BJ (cell line): ENCODE measurements at regions not wholly inside any gene's neighbourhood (a gene's known extent, or its start where the extent isn't known, plus 50 kb on each side); places are given as distances from the start of the nearest gene placed in this dataset.

Experiments used
- CTCF ChIA-PET: fragments of 350-600 bp; formaldehyde crosslinking; extraction: SDS; loops from one replicate; lab custom pipeline; 2021; ENCODE audit warnings: antibody characterized with exemption, inconsistent platforms; lab: Yijun Ruan, JAX
- POLR2A ChIA-PET: fragments of 300-600 bp; sonication (Branson Sonifier 250); formaldehyde crosslinking; extraction: SDS; loops from one replicate; lab custom pipeline; 2021; ENCODE audit warnings: antibody characterized with exemption; lab: Charles Lee
- DNase-seq: peaks from one replicate; pipeline ENCODE4 v3.0.0-alpha.2; 2011; ENCODE audit warnings: low read depth
- H3K27me3 ChIP-seq: 2 replicates; pipeline ENCODE4 v1.6.0; 2011; ENCODE audit warnings: low read length; ENCODE audit not compliant: control insufficient read depth, insufficient read depth
- H3K36me3 ChIP-seq: 2 replicates; pipeline ENCODE4 v1.5.1; 2011; ENCODE audit warnings: low read length; ENCODE audit not compliant: control insufficient read depth, insufficient read depth
- H3K4me3 ChIP-seq: 2 replicates; pipeline ENCODE4 v1.5.1; 2011; ENCODE audit warnings: low read depth, mild to moderate bottlenecking, control low read depth, low read length
- TF ChIP-seq, protein P1 (sequence below): IDR thresholded peaks from 2 replicates; pipeline ENCODE4 v1.5.1; 2011; ENCODE audit warnings: low read depth, mild to moderate bottlenecking, control low read depth, inconsistent platforms, low read length, moderate library complexity; ENCODE audit not compliant: insufficient read depth

- no peak for DNase-seq
- H3K27me3 ChIP-seq = no peaks in the 10 kb centered on the region
- H3K36me3 ChIP-seq = no peaks in the 10 kb centered on the region
- ChIA-PET POLR2A (no interaction called here), CTCF (no interaction called here)
- TF ChIP-seq, protein P1, sequence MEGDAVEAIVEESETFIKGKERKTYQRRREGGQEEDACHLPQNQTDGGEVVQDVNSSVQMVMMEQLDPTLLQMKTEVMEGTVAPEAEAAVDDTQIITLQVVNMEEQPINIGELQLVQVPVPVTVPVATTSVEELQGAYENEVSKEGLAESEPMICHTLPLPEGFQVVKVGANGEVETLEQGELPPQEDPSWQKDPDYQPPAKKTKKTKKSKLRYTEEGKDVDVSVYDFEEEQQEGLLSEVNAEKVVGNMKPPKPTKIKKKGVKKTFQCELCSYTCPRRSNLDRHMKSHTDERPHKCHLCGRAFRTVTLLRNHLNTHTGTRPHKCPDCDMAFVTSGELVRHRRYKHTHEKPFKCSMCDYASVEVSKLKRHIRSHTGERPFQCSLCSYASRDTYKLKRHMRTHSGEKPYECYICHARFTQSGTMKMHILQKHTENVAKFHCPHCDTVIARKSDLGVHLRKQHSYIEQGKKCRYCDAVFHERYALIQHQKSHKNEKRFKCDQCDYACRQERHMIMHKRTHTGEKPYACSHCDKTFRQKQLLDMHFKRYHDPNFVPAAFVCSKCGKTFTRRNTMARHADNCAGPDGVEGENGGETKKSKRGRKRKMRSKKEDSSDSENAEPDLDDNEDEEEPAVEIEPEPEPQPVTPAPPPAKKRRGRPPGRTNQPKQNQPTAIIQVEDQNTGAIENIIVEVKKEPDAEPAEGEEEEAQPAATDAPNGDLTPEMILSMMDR = no peak
- H3K4me3 ChIP-seq = no peak overlapping the region
These were observed 394.1 kb upstream of the NECTIN3 start for GRCh38 chr3:110677506-110677905.

- no peak for DNase-seq
- no peaks in the 10 kb centered on the region for H3K27me3 ChIP-seq
- no peaks in the 10 kb centered on the region for H3K36me3 ChIP-seq
- POLR2A ChIA-PET = no interaction called here
- CTCF ChIA-PET = no interaction called here
- no peak overlapping the region for H3K4me3 ChIP-seq
- TF ChIP-seq, protein P1 = no peak
These were observed 392.3 kb upstream of the NECTIN3 start for GRCh38 chr3:110679285-110679684.

DNA sequence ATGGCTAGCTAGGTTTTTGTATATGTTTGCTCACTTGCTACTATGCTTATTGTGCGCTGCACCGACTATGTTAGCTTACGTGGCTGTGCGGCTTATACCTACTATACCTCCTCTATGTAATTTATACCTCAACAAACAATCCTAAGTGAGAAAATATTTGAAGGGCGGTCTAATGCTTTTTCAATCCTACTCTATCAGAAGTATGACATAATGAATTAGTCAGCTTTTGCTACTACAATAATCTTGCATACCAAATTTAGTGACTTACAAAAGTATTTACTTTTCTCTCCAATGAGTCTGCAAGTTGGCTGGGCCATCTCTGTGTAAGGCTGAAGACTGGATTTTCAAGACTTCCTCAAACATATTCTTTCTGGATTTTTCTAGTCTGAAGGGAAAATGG, 391.2 kb upstream of the NECTIN3 start:
- ChIA-PET CTCF (no interaction called here), POLR2A (no interaction called here)
- no peaks in the 10 kb centered on the region for H3K36me3 ChIP-seq
- H3K27me3 ChIP-seq = no peaks in the 10 kb centered on the region
- H3K4me3 ChIP-seq = no peak overlapping the region
- TF ChIP-seq, protein P1 = no peak
- DNase-seq = no peak

DNA sequence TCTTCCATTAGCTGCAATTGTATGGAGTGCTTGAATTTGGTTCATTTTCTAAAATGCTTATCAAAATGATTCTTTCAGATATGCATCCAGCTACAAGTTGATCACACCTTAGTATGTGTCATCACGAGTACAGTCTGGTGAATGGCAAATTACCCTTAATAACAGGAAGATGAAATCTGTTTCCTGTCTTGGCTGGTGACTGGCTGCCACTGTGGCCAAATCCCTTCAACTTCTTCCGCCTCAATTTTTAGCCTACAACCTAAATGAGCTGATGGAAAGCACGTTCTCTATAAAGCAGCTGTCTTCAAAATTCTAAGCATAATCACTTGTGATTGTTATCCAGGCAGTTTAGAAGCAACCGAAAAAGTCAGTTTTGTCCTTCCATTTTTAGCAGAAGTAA, 387.1 kb upstream of the NECTIN3 start:
- no peak for DNase-seq
- ChIA-PET CTCF (no interaction called here), POLR2A (no interaction called here)
- Histone ChIP-seq H3K36me3 (no peaks in the 10 kb centered on the region), H3K27me3 (no peaks in the 10 kb centered on the region), H3K4me3 (no peak overlapping the region)
- TF ChIP-seq, protein P1 = no peak

DNA sequence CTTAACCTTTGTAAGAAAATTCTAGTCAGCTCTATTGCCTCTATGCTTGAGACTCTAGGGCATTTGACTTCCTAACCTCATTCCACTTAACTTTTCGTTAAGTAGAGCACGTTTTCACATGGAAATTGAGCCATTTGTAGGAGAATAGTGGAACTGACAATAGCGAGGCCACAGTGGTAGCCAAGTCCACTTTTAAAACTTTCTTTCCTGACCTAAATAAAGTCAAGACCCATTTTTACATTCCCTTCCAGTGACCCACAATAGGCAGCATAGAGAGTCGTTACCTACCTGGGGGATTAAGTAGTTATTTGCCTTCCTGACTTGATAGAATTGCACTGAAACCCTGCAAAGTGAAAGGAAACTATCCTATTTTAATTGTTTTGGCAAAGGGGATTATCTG, 386.0 kb upstream of the NECTIN3 start:
- Histone ChIP-seq H3K4me3 (no peak overlapping the region), H3K27me3 (no peaks in the 10 kb centered on the region), H3K36me3 (no peaks in the 10 kb centered on the region)
- TF ChIP-seq, protein P1 = no peak
- ChIA-PET CTCF (no interaction called here), POLR2A (no interaction called here)
- no peak for DNase-seq
